ENCODE measurements at regions not wholly inside any gene's neighbourhood (a gene's known extent, or its start where the extent isn't known, plus 50 kb on each side); places are given as distances from the start of the nearest gene placed in this dataset.

DNA sequence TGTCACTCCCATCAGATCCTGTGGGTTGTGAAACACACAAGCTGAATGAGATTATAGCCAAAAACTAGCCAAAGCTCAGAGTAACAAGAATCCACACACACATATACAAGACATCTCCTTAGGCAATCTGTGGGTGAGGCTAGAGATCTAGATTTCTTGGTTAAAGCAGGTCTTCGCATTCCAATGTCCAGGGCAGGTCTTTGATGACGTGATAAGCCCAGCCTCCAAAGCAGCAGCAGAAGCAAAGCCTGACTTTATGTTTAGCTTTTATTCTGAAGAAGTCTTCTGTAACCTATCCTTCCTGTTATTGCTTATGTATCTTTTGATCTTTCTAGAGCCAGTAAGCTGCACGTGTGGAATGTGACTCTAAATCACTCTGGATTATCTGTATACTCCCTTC is 199.1 kb upstream of the SLC30A5 start:
- TF ChIP-seq CTCF (IDR thresholded peaks at IDR 0.05), result no peak
- no peak for TF ChIP-seq EP300 (IDR thresholded peaks at IDR 0.05; ENCODE audit: low read depth)
- TF ChIP-seq POLR2AphosphoS5 (IDR thresholded peaks at IDR 0.05), result no peak
- TF ChIP-seq POLR2A (IDR thresholded peaks at IDR 0.05), result no peak

All from transverse colon (tissue), 4 donors.